Left ventricle myocardium inferior (tissue), 1 donor: ENCODE measurements at regions not wholly inside any gene's neighbourhood (a gene's known extent, or its start where the extent isn't known, plus 50 kb on each side); places are given as distances from the start of the nearest gene placed in this dataset.

ENCODE experiments used
- DNase-seq: peaks from one replicate; pipeline ENCODE4 v3.0.0-alpha.2; 2020
- H3K27ac ChIP-seq: fragments of 200-600 bp; replicated peaks from 2 replicates; pipeline ENCODE4 v1.8.0; 2021
- H3K27me3 ChIP-seq: fragments of 200-600 bp; 2 replicates; pipeline ENCODE4 v1.8.0; 2021; ENCODE audit warnings: low read depth
- H3K36me3 ChIP-seq: fragments of 200-600 bp; 2 replicates; pipeline ENCODE4 v1.8.0; 2021
- H3K4me1 ChIP-seq: fragments of 200-600 bp; 2 replicates; pipeline ENCODE4 v1.8.0; 2021
- H3K4me3 ChIP-seq: fragments of 200-600 bp; 2 replicates; pipeline ENCODE4 v1.8.0; 2021; ENCODE audit warnings: mild to moderate bottlenecking, moderate library complexity
- H3K9me3 ChIP-seq: fragments of 200-600 bp; replicated peaks from 2 replicates; pipeline ENCODE4 v1.8.0; 2021
- CTCF ChIP-seq: fragments of 200-600 bp; IDR thresholded peaks from 2 replicates; pipeline ENCODE4 v1.8.0; 2021; ENCODE audit warnings: antibody characterized with exemption, mild to moderate bottlenecking, borderline replicate concordance
- intact Hi-C: fragments of 100-400 bp; cut with micrococcal nuclease; formaldehyde crosslinking; loops from one replicate; pipeline ENCODE4 v1.11.0; 2022
- donor health status: DM: no; HTN: yes; CAD: no; lungs with severe emphysema.

GRCh38 chr1:66446261-66447001 lies 87.5 kb upstream of the SGIP1 start:
- H3K4me1 ChIP-seq, result peaks cover 52% of the 10 kb centered on the region
- no peak overlapping the region for H3K4me3 ChIP-seq
- no peaks in the 10 kb centered on the region for H3K27me3 ChIP-seq
- DNase-seq, result no peak
- no peaks in the 10 kb centered on the region for H3K9me3 ChIP-seq
- peak overlapping the region; percentile 68 for H3K27ac ChIP-seq
- intact Hi-C loops, result loop anchor here (2.0 to 5.0 kb wide), 2 partner anchors 194 to 489 kb away; no protein-coding TSS in a partner anchor
- TF ChIP-seq CTCF, result peak; percentile 93
- H3K36me3 ChIP-seq, result no peaks in the 10 kb centered on the region

GRCh38 chr1:66450043-66450514 lies 83.9 kb upstream of the SGIP1 start:
- DNase-seq, result no peak
- no peak overlapping the region for H3K4me3 ChIP-seq
- peaks cover 41% of the 10 kb centered on the region for H3K4me1 ChIP-seq
- no peaks in the 10 kb centered on the region for H3K27me3 ChIP-seq
- intact Hi-C loops, result no loop called here
- H3K27ac ChIP-seq, result peak overlapping the region; percentile 79
- no peaks in the 10 kb centered on the region for H3K9me3 ChIP-seq
- H3K36me3 ChIP-seq, result no peaks in the 10 kb centered on the region
- TF ChIP-seq CTCF, result no peak

- Histone ChIP-seq H3K27me3 (no peaks in the 10 kb centered on the region), H3K27ac (peak overlapping the region; percentile 79), H3K4me1 (peaks cover 34% of the 10 kb centered on the region), H3K36me3 (no peaks in the 10 kb centered on the region), H3K9me3 (no peaks in the 10 kb centered on the region), H3K4me3 (no peak overlapping the region)
- intact Hi-C loops, result no loop called here
- no peak for DNase-seq
- TF ChIP-seq CTCF, result no peak
Measured at GRCh38 chr1:66450847-66451246, 83.1 kb upstream of the SGIP1 start.

- H3K9me3 ChIP-seq, result no peaks in the 10 kb centered on the region
- H3K27me3 ChIP-seq, result no peaks in the 10 kb centered on the region
- DNase-seq, result no peak
- intact Hi-C loops, result no loop called here
- no peak overlapping the region for H3K27ac ChIP-seq
- H3K4me3 ChIP-seq, result no peak overlapping the region
- H3K36me3 ChIP-seq, result no peaks in the 10 kb centered on the region
- peak; percentile 32 for TF ChIP-seq CTCF
- H3K4me1 ChIP-seq, result peaks cover 29% of the 10 kb centered on the region
Measured at GRCh38 chr1:66452162-66452561, 81.8 kb upstream of the SGIP1 start.

- no peaks in the 10 kb centered on the region for H3K36me3 ChIP-seq
- peaks cover 29% of the 10 kb centered on the region for H3K4me1 ChIP-seq
- H3K4me3 ChIP-seq, result no peak overlapping the region
- H3K27ac ChIP-seq, result no peak overlapping the region
- TF ChIP-seq CTCF, result no peak
- intact Hi-C loops, result no loop called here
- no peaks in the 10 kb centered on the region for H3K9me3 ChIP-seq
- H3K27me3 ChIP-seq, result no peaks in the 10 kb centered on the region
- DNase-seq, result no peak
Measured at GRCh38 chr1:66452982-66453381, 81.0 kb upstream of the SGIP1 start.
